Astrocyte (in vitro differentiated cells and primary cell): ENCODE measurements at regions not wholly inside any gene's neighbourhood (a gene's known extent, or its start where the extent isn't known, plus 50 kb on each side); places are given as distances from the start of the nearest gene placed in this dataset.

ENCODE experiments used
- DNase-seq: peaks from one replicate; pipeline ENCODE4 v3.0.0-alpha.2; 2010; ENCODE audit warnings: low read depth
- FAIRE-seq: peaks from 2 replicates; lab custom pipeline; 2011; peaks lifted over from hg19 to GRCh38; lab: Jason Lieb, UNC
- H2AFZ ChIP-seq: 2 replicates; pipeline ENCODE4 v1.6.0; 2012; ENCODE audit warnings: low read depth, low read length, inconsistent platforms
- H3K27ac ChIP-seq: 2 replicates; pipeline ENCODE4 v1.5.1; 2011; ENCODE audit warnings: low read depth, low read length, inconsistent platforms
- H3K27me3 ChIP-seq: 2 replicates; pipeline ENCODE4 v1.6.0; 2011; ENCODE audit warnings: low read length, inconsistent platforms; ENCODE audit not compliant: insufficient read depth
- H3K36me3 ChIP-seq: 2 replicates; pipeline ENCODE4 v1.5.1; 2011; ENCODE audit warnings: low read length, inconsistent platforms; ENCODE audit not compliant: insufficient read depth
- H3K4me1 ChIP-seq: 2 replicates; pipeline ENCODE4 v1.5.1; 2011; ENCODE audit warnings: low read length, inconsistent platforms; ENCODE audit not compliant: insufficient read depth
- H3K4me2 ChIP-seq: 2 replicates; pipeline ENCODE4 v1.6.0; 2012; ENCODE audit warnings: low read length, inconsistent platforms
- H3K4me3 ChIP-seq: 2 replicates; pipeline ENCODE4 v1.5.1; 2011; ENCODE audit warnings: low read depth, mild to moderate bottlenecking, low read length, inconsistent platforms; ENCODE audit not compliant: insufficient read depth
- H3K79me2 ChIP-seq: 2 replicates; pipeline ENCODE4 v1.6.0; 2012; ENCODE audit warnings: mild to moderate bottlenecking, low read length, inconsistent platforms; ENCODE audit not compliant: insufficient read depth
- H3K9ac ChIP-seq: 2 replicates; pipeline ENCODE4 v1.6.0; 2012; ENCODE audit warnings: mild to moderate bottlenecking, low read length, inconsistent platforms
- H3K9me3 ChIP-seq: 2 replicates; pipeline ENCODE4 v1.5.1; 2012; ENCODE audit warnings: low read depth, mild to moderate bottlenecking, low read length, inconsistent platforms; ENCODE audit not compliant: insufficient read depth
- H4K20me1 ChIP-seq: 2 replicates; pipeline ENCODE4 v1.6.0; 2012; ENCODE audit warnings: low read length, inconsistent platforms; ENCODE audit not compliant: insufficient read depth
- H3K27ac Mint-ChIP-seq: one replicate; pipeline ENCODE4 v1.8.0; 2021; ENCODE audit warnings: mild to moderate bottlenecking, mixed read lengths; ENCODE audit not compliant: unreplicated experiment
- H3K27me3 Mint-ChIP-seq: one replicate; pipeline ENCODE4 v1.8.0; 2021; ENCODE audit warnings: low read depth, mixed read lengths; ENCODE audit not compliant: unreplicated experiment
- H3K36me3 Mint-ChIP-seq: one replicate; pipeline ENCODE4 v1.8.0; 2021; ENCODE audit warnings: low read depth, mixed read lengths; ENCODE audit not compliant: unreplicated experiment
- H3K4me1 Mint-ChIP-seq: one replicate; pipeline ENCODE4 v1.8.0; 2021; ENCODE audit warnings: low read depth, mixed read lengths; ENCODE audit not compliant: unreplicated experiment
- H3K4me3 Mint-ChIP-seq: one replicate; pipeline ENCODE4 v1.8.0; 2021; ENCODE audit warnings: mild to moderate bottlenecking, moderate library complexity, mixed read lengths; ENCODE audit not compliant: unreplicated experiment
- H3K9me3 Mint-ChIP-seq: one replicate; pipeline ENCODE4 v1.8.0; 2021; ENCODE audit warnings: mild to moderate bottlenecking, mixed read lengths; ENCODE audit not compliant: unreplicated experiment
- EZH2 ChIP-seq: IDR thresholded peaks from 2 replicates; pipeline ENCODE4 v1.6.1; 2012; ENCODE audit warnings: mild to moderate bottlenecking, low read length, inconsistent platforms; ENCODE audit not compliant: insufficient read depth
- TF ChIP-seq, protein P1 (sequence below): IDR thresholded peaks from 2 replicates; pipeline ENCODE4 v1.5.1; 2011; ENCODE audit warnings: low read depth, mild to moderate bottlenecking, inconsistent platforms, low read length, moderate library complexity; ENCODE audit not compliant: insufficient read depth

DNA sequence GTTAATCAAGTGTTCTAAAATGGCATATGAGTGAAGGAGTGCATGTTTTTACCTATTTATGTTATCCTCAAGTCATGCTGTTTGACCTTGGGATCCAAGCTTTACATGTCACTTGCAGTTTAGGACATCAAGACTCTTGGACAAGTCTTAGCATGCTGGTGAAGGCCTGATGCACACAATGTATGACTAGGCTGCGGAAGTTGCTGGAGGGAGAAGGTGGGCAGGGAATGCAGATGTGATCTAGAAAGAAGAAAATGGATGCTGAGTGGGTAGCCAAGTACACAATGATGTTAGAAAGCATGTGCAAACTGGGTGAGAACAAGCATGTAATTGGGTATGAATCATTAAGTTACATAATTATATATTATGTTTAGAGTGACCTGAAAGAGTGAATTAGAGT is 301.8 kb downstream of the BRINP2 start:
- Mint-ChIP-seq H3K27me3 (peaks cover 11% of the 10 kb centered on the region), H3K4me3 (no peak overlapping the region), H3K36me3 (no peaks in the 10 kb centered on the region), H3K4me1 (peaks cover 2% of the 10 kb centered on the region), H3K9me3 (no peaks in the 10 kb centered on the region), H3K27ac (no peak overlapping the region)
- Histone ChIP-seq H3K79me2 (no peaks in the 10 kb centered on the region), H3K27me3 (no peaks in the 10 kb centered on the region), H3K4me1 (no peaks in the 10 kb centered on the region), H3K27ac (no peak overlapping the region), H2AFZ (no peak overlapping the region), H3K4me3 (no peak overlapping the region), H3K36me3 (no peaks in the 10 kb centered on the region), H3K4me2 (no peak overlapping the region), H4K20me1 (no peaks in the 10 kb centered on the region), H3K9ac (no peak overlapping the region), H3K9me3 (no peaks in the 10 kb centered on the region)
- FAIRE-seq (no peak), DNase-seq (no peak)
- TF ChIP-seq EZH2 = no peak
- TF ChIP-seq, protein P1, sequence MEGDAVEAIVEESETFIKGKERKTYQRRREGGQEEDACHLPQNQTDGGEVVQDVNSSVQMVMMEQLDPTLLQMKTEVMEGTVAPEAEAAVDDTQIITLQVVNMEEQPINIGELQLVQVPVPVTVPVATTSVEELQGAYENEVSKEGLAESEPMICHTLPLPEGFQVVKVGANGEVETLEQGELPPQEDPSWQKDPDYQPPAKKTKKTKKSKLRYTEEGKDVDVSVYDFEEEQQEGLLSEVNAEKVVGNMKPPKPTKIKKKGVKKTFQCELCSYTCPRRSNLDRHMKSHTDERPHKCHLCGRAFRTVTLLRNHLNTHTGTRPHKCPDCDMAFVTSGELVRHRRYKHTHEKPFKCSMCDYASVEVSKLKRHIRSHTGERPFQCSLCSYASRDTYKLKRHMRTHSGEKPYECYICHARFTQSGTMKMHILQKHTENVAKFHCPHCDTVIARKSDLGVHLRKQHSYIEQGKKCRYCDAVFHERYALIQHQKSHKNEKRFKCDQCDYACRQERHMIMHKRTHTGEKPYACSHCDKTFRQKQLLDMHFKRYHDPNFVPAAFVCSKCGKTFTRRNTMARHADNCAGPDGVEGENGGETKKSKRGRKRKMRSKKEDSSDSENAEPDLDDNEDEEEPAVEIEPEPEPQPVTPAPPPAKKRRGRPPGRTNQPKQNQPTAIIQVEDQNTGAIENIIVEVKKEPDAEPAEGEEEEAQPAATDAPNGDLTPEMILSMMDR = no peak

GRCh38 chr1:177471244-177471643 is 300.5 kb downstream of the BRINP2 start:
- Mint-ChIP-seq H3K4me3 (no peak overlapping the region), H3K9me3 (no peaks in the 10 kb centered on the region), H3K4me1 (peaks cover 2% of the 10 kb centered on the region), H3K27ac (no peak overlapping the region), H3K27me3 (no peaks in the 10 kb centered on the region), H3K36me3 (no peaks in the 10 kb centered on the region)
- no peaks in the 10 kb centered on the region for H3K9me3 ChIP-seq
- H3K9ac ChIP-seq = no peak overlapping the region
- TF ChIP-seq EZH2 = no peak
- TF ChIP-seq, protein P1 = no peak
- H3K79me2 ChIP-seq = no peaks in the 10 kb centered on the region
- no peak overlapping the region for H3K4me3 ChIP-seq
- H4K20me1 ChIP-seq = no peaks in the 10 kb centered on the region
- no peaks in the 10 kb centered on the region for H3K36me3 ChIP-seq
- H3K4me2 ChIP-seq = no peak overlapping the region
- no peak overlapping the region for H3K27ac ChIP-seq
- DNase-seq (peak; percentile 29), FAIRE-seq (no peak)
- no peak overlapping the region for H2AFZ ChIP-seq
- H3K4me1 ChIP-seq = no peaks in the 10 kb centered on the region
- H3K27me3 ChIP-seq = no peaks in the 10 kb centered on the region

- FAIRE-seq (no peak), DNase-seq (no peak)
- Histone ChIP-seq H3K4me1 (no peaks in the 10 kb centered on the region), H3K9ac (no peak overlapping the region), H3K4me2 (no peak overlapping the region), H3K4me3 (no peak overlapping the region), H3K79me2 (no peaks in the 10 kb centered on the region), H2AFZ (no peak overlapping the region), H3K36me3 (no peaks in the 10 kb centered on the region), H3K27me3 (no peaks in the 10 kb centered on the region), H4K20me1 (no peaks in the 10 kb centered on the region), H3K27ac (no peak overlapping the region), H3K9me3 (no peaks in the 10 kb centered on the region)
- TF ChIP-seq, protein P1 = no peak
- TF ChIP-seq EZH2 = no peak
- peaks cover 2% of the 10 kb centered on the region for H3K4me1 Mint-ChIP-seq
- no peaks in the 10 kb centered on the region for H3K27me3 Mint-ChIP-seq
- no peak overlapping the region for H3K27ac Mint-ChIP-seq
- peaks cover 3% of the 10 kb centered on the region for H3K9me3 Mint-ChIP-seq
- no peak overlapping the region for H3K4me3 Mint-ChIP-seq
- no peaks in the 10 kb centered on the region for H3K36me3 Mint-ChIP-seq
Measured at GRCh38 chr1:177469519-177469918, 298.8 kb downstream of the BRINP2 start.
